SK-N-SH (cell line): ENCODE measurements at regions not wholly inside any gene's neighbourhood (a gene's known extent, or its start where the extent isn't known, plus 50 kb on each side); places are given as distances from the start of the nearest gene placed in this dataset.

Experiments
- CHD2 ChIP-seq: fragments of 150-350 bp; IDR thresholded peaks from 2 replicates; pipeline ENCODE4 v1.6.1; 2018; ENCODE audit warnings: low read length; ENCODE audit not compliant: partially characterized antibody
- CTCF ChIP-seq: fragments of 200-600 bp; sonication (generic); IDR thresholded peaks from 2 replicates; pipeline ENCODE4 v1.6.1; 2017; ENCODE audit warnings: antibody characterized with exemption, mild to moderate bottlenecking, moderate library complexity
- GATA2 ChIP-seq: sonication (generic); formaldehyde crosslinking; IDR thresholded peaks from 2 replicates; pipeline ENCODE4 v1.5.0; 2020; ENCODE audit warnings: mild to moderate bottlenecking, missing genetic modification reagents
- MAX ChIP-seq: IDR thresholded peaks from 2 replicates; pipeline ENCODE4 v1.4.0; 2012; ENCODE audit warnings: low read depth
- POLR2AphosphoS5 ChIP-seq: IDR thresholded peaks from 2 replicates; pipeline ENCODE4 v1.6.1; 2012; ENCODE audit warnings: low read depth, low read length
- RAD21 ChIP-seq: IDR thresholded peaks from 2 replicates; pipeline ENCODE4 v1.6.1; 2012; ENCODE audit warnings: mild to moderate bottlenecking, low read length
- REST ChIP-seq: IDR thresholded peaks from 2 replicates; pipeline ENCODE4 v1.6.1; 2012; ENCODE audit warnings: mild to moderate bottlenecking, low read depth, low read length, moderate library complexity
- SMC3 ChIP-seq: IDR thresholded peaks from 2 replicates; pipeline ENCODE4 v1.6.1; 2012; ENCODE audit warnings: low read depth, low read length, improper control_type of control experiment
- TCF12 ChIP-seq: IDR thresholded peaks from 2 replicates; pipeline ENCODE4 v1.4.0; 2012
- USF1 ChIP-seq: IDR thresholded peaks from 2 replicates; pipeline ENCODE4 v1.4.0; 2012; ENCODE audit warnings: low read depth, borderline replicate concordance
- USF2 ChIP-seq: fragments of 150-350 bp; IDR thresholded peaks from 2 replicates; pipeline ENCODE4 v1.6.1; 2017; ENCODE audit warnings: antibody characterized with exemption, low read length, low read depth, borderline replicate concordance

- no peak for TF ChIP-seq GATA2 (CRISPR knock-in tag)
- no peak for TF ChIP-seq CTCF
- no peak for TF ChIP-seq TCF12
- no peak for TF ChIP-seq USF2
- TF ChIP-seq USF1: no peak
- TF ChIP-seq CHD2: no peak
- TF ChIP-seq REST: no peak
- no peak for TF ChIP-seq RAD21
- no peak for TF ChIP-seq SMC3
- TF ChIP-seq POLR2AphosphoS5: no peak
- no peak for TF ChIP-seq MAX
These were observed 441.7 kb downstream of the ZNF521 start for GRCh38 chr18:24910221-24910620.
